CD14-positive monocyte (primary cell): ENCODE measurements at regions not wholly inside any gene's neighbourhood (a gene's known extent, or its start where the extent isn't known, plus 50 kb on each side); places are given as distances from the start of the nearest gene placed in this dataset.
"Not testable (repeated sequence)": the region's sequence is repeated elsewhere in the genome, so short reads cannot be mapped to it uniquely, and the experiment has no call there.

ENCODE experiments used
- DNase-seq, 3 donors: peaks; one replicate each; pipeline ENCODE4 v3.0.0-alpha.2; 2011 to 2022
- H2AFZ ChIP-seq: 2 replicates; pipeline ENCODE4 v1.6.0; 2012; ENCODE audit warnings: mild to moderate bottlenecking, low read depth, low read length, inconsistent platforms; ENCODE audit not compliant: insufficient read depth, poor library complexity, severe bottlenecking
- H3K27ac ChIP-seq, 2 donors: 1 replicate in 1 of 2; 2 replicates in 1 of 2; pipeline ENCODE4 v1.5.1; 2012 to 2013; ENCODE audit warnings: low read length in 2 of 2, control low read depth in 1 of 2, inconsistent platforms in 1 of 2, low read depth in 1 of 2, mild to moderate bottlenecking in 1 of 2
- H3K27me3 ChIP-seq, 2 donors: one replicate each; pipeline versions ENCODE4 v1.6.0 to v1.6.1; 2011 to 2013; ENCODE audit warnings: low read length in 2 of 2; ENCODE audit not compliant: control insufficient read depth in 2 of 2, insufficient read depth in 2 of 2
- H3K36me3 ChIP-seq, 2 donors: replicated peaks in 1 of 2; 1 replicate in 1 of 2; 2 replicates in 1 of 2; pipeline versions ENCODE4 v1.5.1 to v1.6.1; 2012 to 2013; ENCODE audit warnings: low read length in 2 of 2, control low read depth in 1 of 2, inconsistent platforms in 1 of 2, mild to moderate bottlenecking in 1 of 2; ENCODE audit not compliant: insufficient read depth in 2 of 2, control insufficient read depth in 1 of 2
- H3K4me1 ChIP-seq, 2 donors: 1 replicate in 1 of 2; 2 replicates in 1 of 2; pipeline versions ENCODE4 v1.5.1 to v1.6.1; 2012 to 2013; ENCODE audit warnings: low read length in 2 of 2, control low read depth in 1 of 2, inconsistent platforms in 1 of 2, mild to moderate bottlenecking in 1 of 2, moderate library complexity in 1 of 2; ENCODE audit not compliant: insufficient read depth in 2 of 2, control insufficient read depth in 1 of 2
- H3K4me2 ChIP-seq: replicated peaks from 2 replicates; pipeline ENCODE3; 2012; ENCODE audit warnings: low read length, moderate library complexity, mild to moderate bottlenecking; ENCODE audit not compliant: poor library complexity, severe bottlenecking; ENCODE audit errors: extremely low read depth
- H3K4me3 ChIP-seq, 3 experiments: fragments of 200-600 bp in 1 of 3; sonication (generic) in 1 of 3; replicated peaks in 1 of 3; 1 replicate in 2 of 3; 2 replicates in 1 of 3; pipeline ENCODE4 v1.5.1; 2011 to 2013; ENCODE audit warnings: low read length in 3 of 3, mild to moderate bottlenecking in 3 of 3, control low read depth in 2 of 3, low read depth in 2 of 3, inconsistent platforms in 1 of 3, moderate library complexity in 1 of 3
- H3K79me2 ChIP-seq: 2 replicates; pipeline ENCODE4 v1.6.0; 2012; ENCODE audit warnings: mild to moderate bottlenecking, control low read depth, inconsistent platforms, low read length, moderate library complexity; ENCODE audit not compliant: insufficient read depth
- H3K9ac ChIP-seq: 2 replicates; pipeline ENCODE4 v1.6.0; 2017; ENCODE audit warnings: low read length, mild to moderate bottlenecking; ENCODE audit not compliant: insufficient read depth, poor library complexity, severe bottlenecking
- H3K9me3 ChIP-seq, 2 donors: replicated peaks in 1 of 2; 1 replicate in 1 of 2; 2 replicates in 1 of 2; pipeline versions ENCODE4 v1.5.1 to v1.6.1; 2012 to 2013; ENCODE audit warnings: low read length in 2 of 2, control low read depth in 1 of 2; ENCODE audit not compliant: control insufficient read depth in 1 of 2, insufficient read depth in 1 of 2
- H4K20me1 ChIP-seq: 2 replicates; pipeline ENCODE4 v1.6.0; 2012; ENCODE audit warnings: mild to moderate bottlenecking, low read length, control low read depth, moderate library complexity; ENCODE audit not compliant: insufficient read depth
- H3K27ac Mint-ChIP-seq, 7 donors: one replicate each; pipeline ENCODE4 v1.8.0; 2020; ENCODE audit warnings: mild to moderate bottlenecking in 7 of 7, mixed read lengths in 7 of 7, moderate library complexity in 6 of 7, inconsistent platforms in 2 of 7
- H3K27me3 Mint-ChIP-seq, 3 donors: one replicate each; pipeline ENCODE4 v1.8.0; 2021 to 2022; ENCODE audit warnings: low read depth in 3 of 3, mild to moderate bottlenecking in 3 of 3, mixed read lengths in 3 of 3, moderate library complexity in 3 of 3, inconsistent platforms in 1 of 3
- H3K36me3 Mint-ChIP-seq, 2 donors: one replicate each; pipeline ENCODE4 v1.8.0; 2020; ENCODE audit warnings: mixed read lengths in 2 of 2, inconsistent platforms in 1 of 2, mild to moderate bottlenecking in 1 of 2
- H3K4me1 Mint-ChIP-seq: one replicate; pipeline ENCODE4 v1.8.0; 2020; ENCODE audit warnings: mild to moderate bottlenecking, mixed read lengths
- H3K4me3 Mint-ChIP-seq, 2 donors: one replicate each; pipeline ENCODE4 v1.8.0; 2020; ENCODE audit warnings: mild to moderate bottlenecking in 2 of 2, mixed read lengths in 2 of 2, moderate library complexity in 1 of 2
- H3K9me3 Mint-ChIP-seq, 7 donors: one replicate each; pipeline ENCODE4 v1.8.0; 2020 to 2022; ENCODE audit warnings: mixed read lengths in 7 of 7, mild to moderate bottlenecking in 6 of 7, moderate library complexity in 6 of 7, inconsistent platforms in 2 of 7
- CTCF ChIP-seq: fragments of 200-600 bp; IDR thresholded peaks from one replicate; pipeline ENCODE4 v1.8.0; 2022; ENCODE audit warnings: antibody characterized with exemption, mild to moderate bottlenecking
- WGBS: methylation state at CpG from one replicate; pipeline ENCODE4 v1.1.5; 2013; ENCODE audit warnings: missing lambda C conversion rate; ENCODE audit not compliant: insufficient coverage; 5-methylcytosine and 5-hydroxymethylcytosine counted together
- intact Hi-C, 2 donors: fragments of 100-400 bp; cut with micrococcal nuclease; formaldehyde crosslinking; loops; one replicate each; pipeline versions ENCODE4 v1.15.0 to v1.15.1; 2023

DNA sequence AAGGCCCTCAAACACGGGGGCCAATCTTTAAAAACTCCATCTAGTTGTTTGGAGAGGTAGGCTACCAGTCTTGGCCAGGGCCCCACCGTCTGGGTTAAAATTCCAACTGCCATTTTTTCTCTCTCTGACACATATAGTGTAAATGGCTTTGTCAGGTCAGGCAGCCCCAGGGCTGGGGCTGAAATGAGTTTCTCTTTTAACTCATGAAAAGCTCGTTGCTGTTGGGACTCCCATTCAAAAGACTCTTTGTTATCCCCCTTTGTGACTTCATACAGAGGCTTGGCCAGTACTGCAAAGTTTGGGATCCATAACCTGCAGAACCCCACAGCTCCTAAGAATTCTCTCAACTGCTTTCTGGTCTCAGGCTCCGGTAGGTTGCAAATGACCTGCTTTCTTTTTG is 99.4 kb upstream of the SLC1A4 start:
- Histone ChIP-seq H3K4me2 (no peak overlapping the region), H3K79me2 (no peaks in the 10 kb centered on the region), H3K36me3 (no peaks in the 10 kb centered on the region), H3K9me3 (peaks cover 21 to 40% of the 10 kb centered on the region in 2 donors), H3K4me1 (no peaks in the 10 kb centered on the region), H3K9ac (no peak overlapping the region), H3K27me3 (no peaks in the 10 kb centered on the region), H4K20me1 (no peaks in the 10 kb centered on the region), H3K27ac (no peak overlapping the region), H2AFZ (no peak overlapping the region), H3K4me3 (no peak overlapping the region)
- DNase-seq = no peak
- H3K27me3 Mint-ChIP-seq = peaks cover 0 to 3% (median 1%) of the 10 kb centered on the region in 3 donors
- no peaks in the 10 kb centered on the region for H3K36me3 Mint-ChIP-seq
- no peak overlapping the region for H3K27ac Mint-ChIP-seq
- intact Hi-C loops = no loop called here
- TF ChIP-seq CTCF = no peak
- H3K4me1 Mint-ChIP-seq = no peaks in the 10 kb centered on the region
- peaks cover 21 to 44% (median 35%) of the 10 kb centered on the region in 7 donors for H3K9me3 Mint-ChIP-seq
- WGBS = 100% methylated on average over 2 of the region's 4 CpGs
- no peak overlapping the region for H3K4me3 Mint-ChIP-seq

DNA sequence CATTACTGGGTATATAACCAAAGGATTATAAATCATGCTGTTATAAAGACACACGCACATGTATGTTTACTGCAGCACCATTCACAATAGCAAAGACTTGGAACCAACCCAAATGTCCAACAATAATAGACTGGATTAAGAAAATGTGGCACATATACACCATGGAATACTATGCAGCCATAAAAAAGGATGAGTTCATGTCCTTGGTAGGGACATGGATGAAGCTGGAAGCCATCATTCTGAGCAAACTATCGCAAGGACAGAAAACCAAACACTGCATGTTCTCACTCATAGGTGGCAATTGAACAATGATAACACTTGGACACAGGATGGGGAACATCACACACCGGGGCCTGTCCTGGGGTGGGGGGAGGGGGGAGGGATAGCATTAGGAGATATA is 92.6 kb upstream of the SLC1A4 start:
- H3K4me3 Mint-ChIP-seq, H3K36me3 ChIP-seq, H3K27me3 ChIP-seq, H3K27ac ChIP-seq, H3K27me3 Mint-ChIP-seq, H3K79me2 ChIP-seq, H3K9me3 ChIP-seq, H3K9ac ChIP-seq, H4K20me1 ChIP-seq, DNase-seq, H3K36me3 Mint-ChIP-seq, H2AFZ ChIP-seq, intact Hi-C loops, H3K4me2 ChIP-seq, H3K9me3 Mint-ChIP-seq, H3K4me3 ChIP-seq, H3K27ac Mint-ChIP-seq: not testable (repeated sequence)
- H3K4me1 ChIP-seq = peaks cover 14 to 15% of the 10 kb centered on the region in 2 donors
- no CpG with 5 or more reads among the region's 3 CpGs for WGBS
- H3K4me1 Mint-ChIP-seq = peaks cover 15% of the 10 kb centered on the region
